Endodermal cell (in vitro differentiated cells): ENCODE measurements at regions not wholly inside any gene's neighbourhood (a gene's known extent, or its start where the extent isn't known, plus 50 kb on each side); places are given as distances from the start of the nearest gene placed in this dataset.
A peak's percentile ranks its signal among the peaks of the same experiment; 100 is the strongest.

Source experiments
- DNase-seq: peaks from one replicate; pipeline ENCODE4 v3.0.0-alpha.2; 2017
- H3K27ac ChIP-seq: 2 replicates; pipeline ENCODE4 v1.5.1; 2013; ENCODE audit warnings: mild to moderate bottlenecking, low read depth, low read length, moderate library complexity
- H3K27me3 ChIP-seq: 2 replicates; pipeline ENCODE4 v1.6.1; 2013; ENCODE audit warnings: mild to moderate bottlenecking, low read length, moderate library complexity; ENCODE audit not compliant: insufficient read depth, control insufficient read depth, poor library complexity, severe bottlenecking
- H3K36me3 ChIP-seq: 2 replicates; pipeline ENCODE4 v1.7.0; 2013; ENCODE audit warnings: mild to moderate bottlenecking, low read length, moderate library complexity; ENCODE audit not compliant: control insufficient read depth, insufficient read depth
- H3K4me1 ChIP-seq: one replicate; pipeline ENCODE4 v1.7.0; 2013; ENCODE audit warnings: low read length; ENCODE audit not compliant: control insufficient read depth, insufficient read depth
- H3K4me3 ChIP-seq: 2 replicates; pipeline ENCODE4 v1.5.1; 2013; ENCODE audit warnings: mild to moderate bottlenecking, low read length, moderate library complexity
- H3K9ac ChIP-seq: 2 replicates; pipeline ENCODE4 v1.6.1; 2013; ENCODE audit warnings: mild to moderate bottlenecking, low read length, moderate library complexity; ENCODE audit not compliant: poor library complexity, severe bottlenecking; ENCODE audit errors: extremely low read depth
- H3K9me3 ChIP-seq: 2 replicates; pipeline ENCODE4 v1.6.1; 2013; ENCODE audit warnings: mild to moderate bottlenecking, low read length, moderate library complexity; ENCODE audit not compliant: control insufficient read depth
- H3K27ac Mint-ChIP-seq: 2 replicates; pipeline ENCODE4 v1.8.0; 2020; ENCODE audit warnings: mixed read lengths
- H3K27me3 Mint-ChIP-seq: 2 replicates; pipeline ENCODE4 v1.8.0; 2021; ENCODE audit warnings: mild to moderate bottlenecking, mixed read lengths; ENCODE audit not compliant: insufficient read depth
- H3K36me3 Mint-ChIP-seq: 2 replicates; pipeline ENCODE4 v1.8.0; 2020; ENCODE audit warnings: low read depth, mixed read lengths
- H3K4me1 Mint-ChIP-seq: 2 replicates; pipeline ENCODE4 v1.8.0; 2020; ENCODE audit warnings: mixed read lengths
- H3K4me3 Mint-ChIP-seq: 2 replicates; pipeline ENCODE4 v1.8.0; 2020; ENCODE audit warnings: mild to moderate bottlenecking, moderate library complexity, mixed read lengths
- H3K9me3 Mint-ChIP-seq: 2 replicates; pipeline ENCODE4 v1.8.0; 2020; ENCODE audit warnings: mild to moderate bottlenecking, mixed read lengths
- WGBS, 2 experiments: methylation state at CpG; one replicate each; pipeline versions ENCODE4 v1.1.5 to v1.1.7; 2013; ENCODE audit warnings: missing lambda C conversion rate in 2 of 2, mixed read lengths in 1 of 2; ENCODE audit not compliant: insufficient coverage in 1 of 2, insufficient read length in 1 of 2; 5-methylcytosine and 5-hydroxymethylcytosine counted together
- TF ChIP-seq, protein P1 (sequence below): fragments of 200-600 bp; sonication (generic); conservative IDR thresholded peaks from 2 replicates; pipeline ENCODE4 v1.5.0; 2021; ENCODE audit warnings: antibody characterized with exemption, mild to moderate bottlenecking

DNA sequence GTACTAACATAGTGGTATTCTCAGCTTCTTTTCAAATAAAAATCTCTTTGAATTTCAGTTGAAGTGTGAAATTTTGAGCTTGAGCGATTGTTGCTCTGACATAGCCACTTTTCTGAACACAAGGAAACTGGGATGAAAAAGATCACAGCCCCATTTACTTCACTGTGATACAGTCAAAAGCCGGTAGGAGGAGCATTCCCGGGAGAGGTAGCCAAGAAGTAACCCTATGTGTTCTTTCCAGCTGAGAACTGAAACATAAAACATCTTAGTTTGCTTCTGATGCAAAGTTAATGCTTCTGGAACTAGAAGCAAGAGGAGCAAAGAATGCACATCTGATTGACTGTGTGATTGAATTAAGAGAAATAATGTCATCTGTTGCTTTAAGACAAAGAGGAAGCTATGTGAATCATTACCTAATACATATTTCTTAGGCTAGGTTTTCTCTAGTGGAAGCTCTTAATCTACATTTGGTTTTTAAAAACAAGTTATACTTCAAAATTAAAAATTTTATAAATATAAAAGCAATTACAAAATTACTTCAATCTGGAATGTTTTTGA is 88.3 kb upstream of the UNC5C start:
- H3K4me3 ChIP-seq: no peak overlapping the region
- no peaks in the 10 kb centered on the region for H3K9me3 ChIP-seq
- Mint-ChIP-seq H3K4me3 (no peak overlapping the region), H3K4me1 (peaks cover 11% of the 10 kb centered on the region), H3K36me3 (no peaks in the 10 kb centered on the region), H3K9me3 (no peaks in the 10 kb centered on the region), H3K27ac (no peak overlapping the region), H3K27me3 (no peaks in the 10 kb centered on the region)
- TF ChIP-seq, protein P1, sequence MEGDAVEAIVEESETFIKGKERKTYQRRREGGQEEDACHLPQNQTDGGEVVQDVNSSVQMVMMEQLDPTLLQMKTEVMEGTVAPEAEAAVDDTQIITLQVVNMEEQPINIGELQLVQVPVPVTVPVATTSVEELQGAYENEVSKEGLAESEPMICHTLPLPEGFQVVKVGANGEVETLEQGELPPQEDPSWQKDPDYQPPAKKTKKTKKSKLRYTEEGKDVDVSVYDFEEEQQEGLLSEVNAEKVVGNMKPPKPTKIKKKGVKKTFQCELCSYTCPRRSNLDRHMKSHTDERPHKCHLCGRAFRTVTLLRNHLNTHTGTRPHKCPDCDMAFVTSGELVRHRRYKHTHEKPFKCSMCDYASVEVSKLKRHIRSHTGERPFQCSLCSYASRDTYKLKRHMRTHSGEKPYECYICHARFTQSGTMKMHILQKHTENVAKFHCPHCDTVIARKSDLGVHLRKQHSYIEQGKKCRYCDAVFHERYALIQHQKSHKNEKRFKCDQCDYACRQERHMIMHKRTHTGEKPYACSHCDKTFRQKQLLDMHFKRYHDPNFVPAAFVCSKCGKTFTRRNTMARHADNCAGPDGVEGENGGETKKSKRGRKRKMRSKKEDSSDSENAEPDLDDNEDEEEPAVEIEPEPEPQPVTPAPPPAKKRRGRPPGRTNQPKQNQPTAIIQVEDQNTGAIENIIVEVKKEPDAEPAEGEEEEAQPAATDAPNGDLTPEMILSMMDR: peak; percentile 71
- no peak overlapping the region for H3K9ac ChIP-seq
- H3K4me1 ChIP-seq: no peaks in the 10 kb centered on the region
- WGBS, 2 experiments: 25 to 46% methylated on average over 3 of the region's 3 CpGs
- H3K27me3 ChIP-seq: no peaks in the 10 kb centered on the region
- no peak overlapping the region for H3K27ac ChIP-seq
- DNase-seq: no peak
- H3K36me3 ChIP-seq: no peaks in the 10 kb centered on the region

DNA sequence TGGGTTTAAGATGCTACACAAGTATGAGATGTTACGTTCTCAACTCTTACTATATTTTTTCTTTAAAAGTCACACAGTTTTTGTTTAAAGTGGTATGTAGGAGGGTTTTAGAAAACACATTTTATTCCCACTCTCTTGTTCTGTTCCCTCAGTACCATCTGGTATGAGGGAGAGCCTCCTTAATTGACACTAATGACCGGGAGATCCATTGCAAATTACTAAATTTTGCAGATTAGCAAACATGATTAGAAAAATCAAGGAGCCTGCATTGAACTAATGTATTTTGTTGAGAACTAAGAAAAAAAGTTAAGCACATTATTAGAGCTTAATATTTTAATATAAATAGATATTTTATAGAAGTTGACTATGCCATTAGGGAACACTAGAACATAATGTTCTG is 87.3 kb upstream of the UNC5C start:
- no peak for DNase-seq
- no peaks in the 10 kb centered on the region for H3K36me3 Mint-ChIP-seq
- H3K4me1 ChIP-seq: no peaks in the 10 kb centered on the region
- no peaks in the 10 kb centered on the region for H3K36me3 ChIP-seq
- no peak overlapping the region for H3K27ac Mint-ChIP-seq
- H3K9me3 ChIP-seq: no peaks in the 10 kb centered on the region
- H3K4me1 Mint-ChIP-seq: peaks cover 11% of the 10 kb centered on the region
- H3K4me3 Mint-ChIP-seq: no peak overlapping the region
- TF ChIP-seq, protein P1: no peak
- H3K27ac ChIP-seq: no peak overlapping the region
- 96% methylated on average over 1 of the region's 2 CpGs; no CpG with 5 or more reads in 1 of the 2 experiments for WGBS, 2 experiments
- H3K27me3 Mint-ChIP-seq: no peaks in the 10 kb centered on the region
- no peaks in the 10 kb centered on the region for H3K9me3 Mint-ChIP-seq
- no peak overlapping the region for H3K9ac ChIP-seq
- no peak overlapping the region for H3K4me3 ChIP-seq
- H3K27me3 ChIP-seq: no peaks in the 10 kb centered on the region

DNA sequence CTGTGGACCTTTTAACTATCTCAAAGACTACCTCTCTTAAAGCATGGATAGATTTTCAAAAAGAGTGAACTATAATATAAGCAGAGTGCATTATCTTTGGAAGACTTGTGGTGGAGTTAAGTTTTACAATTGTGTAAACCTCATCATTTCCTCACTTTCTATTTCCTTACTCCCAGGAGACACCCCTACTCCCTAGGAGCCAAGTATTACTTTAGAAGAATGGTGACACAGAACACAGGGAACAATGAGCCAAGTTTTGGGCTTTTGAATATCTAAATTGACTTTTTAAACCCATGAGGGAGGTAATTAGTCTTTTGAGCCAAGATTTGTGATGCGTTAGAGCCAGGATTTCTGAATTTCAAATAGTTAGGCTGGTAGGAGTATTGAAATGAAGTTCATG is 78.9 kb upstream of the UNC5C start:
- Mint-ChIP-seq H3K27ac (no peak overlapping the region), H3K36me3 (no peaks in the 10 kb centered on the region), H3K27me3 (no peaks in the 10 kb centered on the region), H3K9me3 (no peaks in the 10 kb centered on the region), H3K4me3 (no peak overlapping the region), H3K4me1 (peaks cover 5% of the 10 kb centered on the region)
- Histone ChIP-seq H3K4me3 (no peak overlapping the region), H3K27ac (no peak overlapping the region), H3K4me1 (peaks cover 4% of the 10 kb centered on the region), H3K36me3 (no peaks in the 10 kb centered on the region), H3K9me3 (no peaks in the 10 kb centered on the region), H3K9ac (no peak overlapping the region), H3K27me3 (no peaks in the 10 kb centered on the region)
- no peak for DNase-seq
- TF ChIP-seq, protein P1: no peak
- WGBS, 2 experiments: 89 to 97% methylated on average over 1 of the region's 1 CpG
